Ishikawa (cell line): ENCODE measurements at regions not wholly inside any gene's neighbourhood (a gene's known extent, or its start where the extent isn't known, plus 50 kb on each side); places are given as distances from the start of the nearest gene placed in this dataset.

Experiments used
- CREB1 ChIP-seq: IDR thresholded peaks from 2 replicates; pipeline ENCODE4 v1.6.1; 2012; ENCODE audit warnings: low read depth
- EP300 ChIP-seq: IDR thresholded peaks from 2 replicates; pipeline ENCODE4 v1.6.1; 2012; ENCODE audit warnings: borderline replicate concordance
- TAF1 ChIP-seq: IDR thresholded peaks from 2 replicates; pipeline ENCODE4 v1.6.1; 2012; ENCODE audit warnings: low read depth, mild to moderate bottlenecking
- TF ChIP-seq, protein P1 (sequence below): IDR thresholded peaks from 2 replicates; pipeline ENCODE4 v1.6.1; 2012; ENCODE audit warnings: low read depth, mild to moderate bottlenecking
- TF ChIP-seq, protein P2 (sequence below): IDR thresholded peaks from 2 replicates; pipeline ENCODE4 v1.6.1; 2012

DNA sequence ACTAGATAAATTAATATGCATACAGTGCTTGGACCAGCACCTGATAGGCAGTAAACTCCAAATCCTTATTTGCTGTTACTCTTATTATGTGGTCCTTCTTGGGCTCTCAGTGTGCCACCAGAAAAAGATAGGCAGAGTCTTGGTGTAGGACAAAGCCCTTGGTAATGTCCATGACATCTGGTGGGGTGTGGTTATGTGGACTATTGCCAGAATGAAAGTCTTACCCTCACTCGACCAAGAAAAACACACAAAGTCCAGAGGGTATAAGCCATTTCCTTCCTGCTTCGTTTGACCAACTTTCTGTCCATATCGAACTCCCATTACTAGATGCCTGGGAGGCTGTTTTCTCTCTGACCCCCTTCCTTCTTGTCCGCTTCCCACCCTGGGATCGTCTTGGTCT is 140.9 kb downstream of the UTP18 start:
- TF ChIP-seq EP300 = no peak
- TF ChIP-seq CREB1 = no peak
- TF ChIP-seq, protein P1, sequence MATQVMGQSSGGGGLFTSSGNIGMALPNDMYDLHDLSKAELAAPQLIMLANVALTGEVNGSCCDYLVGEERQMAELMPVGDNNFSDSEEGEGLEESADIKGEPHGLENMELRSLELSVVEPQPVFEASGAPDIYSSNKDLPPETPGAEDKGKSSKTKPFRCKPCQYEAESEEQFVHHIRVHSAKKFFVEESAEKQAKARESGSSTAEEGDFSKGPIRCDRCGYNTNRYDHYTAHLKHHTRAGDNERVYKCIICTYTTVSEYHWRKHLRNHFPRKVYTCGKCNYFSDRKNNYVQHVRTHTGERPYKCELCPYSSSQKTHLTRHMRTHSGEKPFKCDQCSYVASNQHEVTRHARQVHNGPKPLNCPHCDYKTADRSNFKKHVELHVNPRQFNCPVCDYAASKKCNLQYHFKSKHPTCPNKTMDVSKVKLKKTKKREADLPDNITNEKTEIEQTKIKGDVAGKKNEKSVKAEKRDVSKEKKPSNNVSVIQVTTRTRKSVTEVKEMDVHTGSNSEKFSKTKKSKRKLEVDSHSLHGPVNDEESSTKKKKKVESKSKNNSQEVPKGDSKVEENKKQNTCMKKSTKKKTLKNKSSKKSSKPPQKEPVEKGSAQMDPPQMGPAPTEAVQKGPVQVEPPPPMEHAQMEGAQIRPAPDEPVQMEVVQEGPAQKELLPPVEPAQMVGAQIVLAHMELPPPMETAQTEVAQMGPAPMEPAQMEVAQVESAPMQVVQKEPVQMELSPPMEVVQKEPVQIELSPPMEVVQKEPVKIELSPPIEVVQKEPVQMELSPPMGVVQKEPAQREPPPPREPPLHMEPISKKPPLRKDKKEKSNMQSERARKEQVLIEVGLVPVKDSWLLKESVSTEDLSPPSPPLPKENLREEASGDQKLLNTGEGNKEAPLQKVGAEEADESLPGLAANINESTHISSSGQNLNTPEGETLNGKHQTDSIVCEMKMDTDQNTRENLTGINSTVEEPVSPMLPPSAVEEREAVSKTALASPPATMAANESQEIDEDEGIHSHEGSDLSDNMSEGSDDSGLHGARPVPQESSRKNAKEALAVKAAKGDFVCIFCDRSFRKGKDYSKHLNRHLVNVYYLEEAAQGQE = no peak
- TF ChIP-seq, protein P2, sequence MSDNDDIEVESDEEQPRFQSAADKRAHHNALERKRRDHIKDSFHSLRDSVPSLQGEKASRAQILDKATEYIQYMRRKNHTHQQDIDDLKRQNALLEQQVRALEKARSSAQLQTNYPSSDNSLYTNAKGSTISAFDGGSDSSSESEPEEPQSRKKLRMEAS = no peak
- no peak for TF ChIP-seq TAF1
